GM10248 (cell line): ENCODE measurements at regions not wholly inside any gene's neighbourhood (a gene's known extent, or its start where the extent isn't known, plus 50 kb on each side); places are given as distances from the start of the nearest gene placed in this dataset.
"Not testable (repeated sequence)": the region's sequence is repeated elsewhere in the genome, so short reads cannot be mapped to it uniquely, and the experiment has no call there.

Experiments used
- CTCF ChIA-PET: fragments of 300-600 bp; sonication (Branson Sonifier 250); formaldehyde crosslinking; extraction: SDS; loops from one replicate; lab custom pipeline; 2021; ENCODE audit warnings: antibody characterized with exemption; lab: Yijun Ruan, JAX
- POLR2A ChIA-PET: fragments of 350-650 bp; sonication (Branson Sonifier 250); formaldehyde crosslinking; extraction: SDS; loops from one replicate; lab custom pipeline; 2020; ENCODE audit warnings: antibody characterized with exemption; lab: Yijun Ruan, JAX
- DNase-seq: peaks from one replicate; pipeline ENCODE4 v3.0.0; 2012; ENCODE audit errors: extremely low spot score
- CTCF ChIP-seq: IDR thresholded peaks from 2 replicates; pipeline ENCODE4 v1.5.1; 2012; ENCODE audit warnings: mild to moderate bottlenecking, low read depth; ENCODE audit errors: extremely low read depth, missing control alignments, control extremely low read depth

GRCh38 chr15:35958021-35958420 lies 412.1 kb upstream of the DPH6 start:
- ChIA-PET POLR2A (no interaction called here), CTCF (no interaction called here)
- TF ChIP-seq CTCF: no peak
- DNase-seq: no peak

- CTCF ChIA-PET: no interaction called here
- TF ChIP-seq CTCF: no peak
- POLR2A ChIA-PET: no interaction called here
- no peak for DNase-seq
These were observed 413.0 kb upstream of the DPH6 start for GRCh38 chr15:35958975-35959374.

- ChIA-PET POLR2A (no interaction called here), CTCF (interaction anchor here (1.1 kb wide), 1 partner anchor 10 kb away, joined by 3 read pairs; no protein-coding TSS in a partner anchor)
- DNase-seq: no peak
- no peak for TF ChIP-seq CTCF
These were observed 417.4 kb upstream of the DPH6 start for GRCh38 chr15:35963326-35963725.

- TF ChIP-seq CTCF: no peak
- POLR2A ChIA-PET: no interaction called here
- DNase-seq: no peak
- CTCF ChIA-PET: interaction anchor here (1.0 to 1.5 kb wide), 2 partner anchors 10 to 11 kb away, joined by 3 read pairs; no protein-coding TSS in a partner anchor
These were observed 420.8 kb upstream of the DPH6 start for GRCh38 chr15:35966781-35967180.

GRCh38 chr15:35967968-35968367 lies 422.0 kb upstream of the DPH6 start:
- DNase-seq, POLR2A ChIA-PET: not testable (repeated sequence)
- CTCF ChIA-PET: interaction anchor here (1.5 kb wide), 1 partner anchor 11 kb away, joined by 3 read pairs; no protein-coding TSS in a partner anchor

- no peak for TF ChIP-seq CTCF
- CTCF ChIA-PET: interaction anchor here (1.1 to 1.3 kb wide), 2 partner anchors 9 to 11 kb away, joined by 3 to 7 read pairs; no protein-coding TSS in a partner anchor
- no peak for DNase-seq
- POLR2A ChIA-PET: no interaction called here
These were observed 427.1 kb upstream of the DPH6 start for GRCh38 chr15:35973029-35973428.

- POLR2A ChIA-PET: no interaction called here
- CTCF ChIA-PET: interaction anchor here (1.0 to 1.4 kb wide), 4 partner anchors 9 to 530 kb away, joined by 3 to 7 read pairs (median 5); no protein-coding TSS in a partner anchor
- no peak for DNase-seq
- no peak for TF ChIP-seq CTCF
These were observed 428.1 kb upstream of the DPH6 start for GRCh38 chr15:35974052-35974451.
